ENCODE measurements at regions not wholly inside any gene's neighbourhood (a gene's known extent, or its start where the extent isn't known, plus 50 kb on each side); places are given as distances from the start of the nearest gene placed in this dataset.

DNA sequence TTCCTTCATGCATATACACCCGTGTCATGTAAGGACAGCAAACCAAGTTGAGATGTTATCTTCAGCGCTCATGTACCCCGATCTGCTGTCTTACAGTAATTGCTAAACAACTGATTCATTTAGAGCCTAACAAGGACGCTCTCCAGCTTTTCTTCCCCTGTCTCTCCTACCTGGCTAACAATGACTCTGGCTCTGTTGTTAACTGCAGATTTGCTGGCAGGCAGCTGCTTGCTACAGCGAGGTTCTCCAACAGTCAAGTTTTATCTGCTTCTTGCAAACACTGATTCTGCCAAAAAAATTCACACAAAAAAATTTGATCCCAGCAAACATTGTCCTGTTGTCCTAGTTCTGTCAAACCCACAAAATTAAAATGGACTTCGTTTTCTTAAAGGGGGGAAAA, 101.6 kb downstream of the OTX2 start (continued):
- TF ChIP-seq DNMT1 (IDR thresholded peaks at IDR 0.05), result no peak

DNA sequence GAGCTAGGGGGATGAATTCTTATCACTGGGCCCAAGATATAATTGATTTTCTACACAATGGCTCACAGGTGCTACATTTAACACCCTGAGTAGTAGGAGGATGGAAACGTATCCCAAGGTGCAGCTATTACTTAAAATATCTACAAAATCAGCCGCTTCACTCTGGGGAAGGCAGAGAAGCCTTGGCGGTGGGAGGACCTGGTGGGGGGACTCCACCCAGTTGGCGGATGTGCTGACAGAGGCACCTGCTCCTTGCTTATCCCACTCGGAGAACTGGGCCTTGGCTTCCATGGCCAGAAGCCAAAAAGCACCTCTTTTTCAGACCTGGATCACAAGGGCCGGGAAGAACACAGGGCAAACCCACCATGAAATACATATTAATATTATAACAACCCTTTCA, 106.3 kb downstream of the OTX2 start:
- H3K79me2 ChIP-seq (ENCODE audit: control insufficient read depth, insufficient read depth, low read length), result no peaks in the 10 kb centered on the region
- no peak for TF ChIP-seq HDAC8 (tag; IDR thresholded peaks at IDR 0.05)
- no peak for TF ChIP-seq DMBX1 (CRISPR knock-in tag; IDR thresholded peaks at IDR 0.05; ENCODE audit: borderline replicate concordance)
- 0% methylated on average over 5 of the region's 6 CpGs for WGBS (ENCODE audit: insufficient coverage, low coverage, missing lambda C conversion rate)
- DNase-seq (ENCODE audit: extremely low read depth in 1 of 4, low spot score in 3 of 4) (no peak), FAIRE-seq (no peak), ATAC-seq (no peak)
- in situ Hi-C loops (cut with MboI) (no loop called here), intact Hi-C loops (cut with micrococcal nuclease) (no loop called here)
- ChIA-PET POLR2A (no interaction called here), CTCF (ENCODE audit: low intra/inter-chr PET ratio) (no interaction called here)
- BruUV-seq (replicated peaks), result no TSS peak
- H2AFZ ChIP-seq (ENCODE audit: low read depth, low read length), result no peak overlapping the region
- H3K27ac ChIP-seq (ENCODE audit: extremely low read depth, low read depth, low read length), result no peak overlapping the region
- no peak overlapping the region for H3K4me3 ChIP-seq
- no peak overlapping the region for H3K9ac ChIP-seq (ENCODE audit: insufficient read depth in 1 of 2, low read depth in 2 of 2, low read length in 2 of 2)
- no peaks in the 10 kb centered on the region for H4K20me1 ChIP-seq (replicated peaks; ENCODE audit: control insufficient read depth, insufficient read depth, low read length)
- no peak overlapping the region for H3K4me2 ChIP-seq (ENCODE audit: insufficient read depth, low read length)
- H3K9me1 ChIP-seq (ENCODE audit: control insufficient read depth, insufficient read depth, low read length), result no peaks in the 10 kb centered on the region
- no peaks in the 10 kb centered on the region for H3K4me1 ChIP-seq (replicated peaks in 1 of 2; ENCODE audit: control insufficient read depth in 2 of 2, insufficient read depth in 2 of 2, low read length in 2 of 2)
- H3K9me3 ChIP-seq (replicated peaks; ENCODE audit: control insufficient read depth, insufficient read depth, low read depth, low read length), result no peaks in the 10 kb centered on the region
- H3K36me3 ChIP-seq (ENCODE audit: control insufficient read depth, insufficient read depth, low read length), result no peaks in the 10 kb centered on the region
- peaks cover 0 to 10% of the 10 kb centered on the region in 2 experiments; a peak in 3 of 5 replicates for H3K27me3 ChIP-seq (ENCODE audit: control insufficient read depth in 2 of 2, insufficient read depth in 2 of 2, low read length in 2 of 2)

DNA sequence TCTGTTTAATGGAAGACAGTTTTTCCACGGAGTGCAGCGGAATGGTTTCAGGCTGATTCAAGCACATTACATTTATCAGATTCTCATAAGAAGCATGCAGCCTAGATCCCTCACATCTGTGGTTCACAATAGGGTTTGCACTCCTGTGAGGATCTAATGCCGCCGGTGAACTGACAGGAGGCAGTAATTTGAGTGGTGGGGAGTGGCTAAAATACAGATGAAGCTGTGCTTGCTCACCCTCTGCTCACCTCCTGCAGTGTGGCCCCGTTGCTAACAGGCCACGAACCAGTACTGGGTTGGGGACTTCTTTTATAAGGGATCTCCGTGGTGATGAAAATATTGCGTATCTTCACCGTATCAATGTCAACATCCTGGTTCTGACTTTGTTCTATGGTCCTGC, 107.8 kb downstream of the OTX2 start:
- in situ Hi-C loops (cut with MboI), result no loop called here
- Histone ChIP-seq H3K36me3 (ENCODE audit: control insufficient read depth, insufficient read depth, low read length) (no peaks in the 10 kb centered on the region), H3K27me3 (ENCODE audit: control insufficient read depth in 2 of 2, insufficient read depth in 2 of 2, low read length in 2 of 2) (peaks cover 0 to 10% of the 10 kb centered on the region in 2 experiments; a peak in 3 of 5 replicates), H3K27ac (ENCODE audit: extremely low read depth, low read depth, low read length) (no peak overlapping the region), H3K9ac (ENCODE audit: insufficient read depth in 1 of 2, low read depth in 2 of 2, low read length in 2 of 2) (no peak overlapping the region), H3K79me2 (ENCODE audit: control insufficient read depth, insufficient read depth, low read length) (no peaks in the 10 kb centered on the region), H3K9me1 (ENCODE audit: control insufficient read depth, insufficient read depth, low read length) (no peaks in the 10 kb centered on the region), H3K4me2 (ENCODE audit: insufficient read depth, low read length) (no peak overlapping the region), H4K20me1 (replicated peaks; ENCODE audit: control insufficient read depth, insufficient read depth, low read length) (no peaks in the 10 kb centered on the region), H2AFZ (ENCODE audit: low read depth, low read length) (no peak overlapping the region), H3K4me3 (no peak overlapping the region), H3K4me1 (replicated peaks in 1 of 2; ENCODE audit: control insufficient read depth in 2 of 2, insufficient read depth in 2 of 2, low read length in 2 of 2) (no peaks in the 10 kb centered on the region), H3K9me3 (replicated peaks; ENCODE audit: control insufficient read depth, insufficient read depth, low read depth, low read length) (no peaks in the 10 kb centered on the region)
- WGBS (ENCODE audit: insufficient coverage, low coverage, missing lambda C conversion rate), result 5% methylated on average over 9 of the region's 9 CpGs
- ChIA-PET POLR2A (no interaction called here), CTCF (ENCODE audit: low intra/inter-chr PET ratio) (no interaction called here)
- no TSS peak for BruUV-seq (replicated peaks)
- DNase-seq (ENCODE audit: extremely low read depth in 1 of 4, low spot score in 3 of 4) (no peak), FAIRE-seq (no peak), ATAC-seq (no peak)
- intact Hi-C loops (cut with micrococcal nuclease), result no loop called here
- no peak for TF ChIP-seq NFE2 (IDR thresholded peaks at IDR 0.05; ENCODE audit: low read depth)
- TF ChIP-seq, protein P1, sequence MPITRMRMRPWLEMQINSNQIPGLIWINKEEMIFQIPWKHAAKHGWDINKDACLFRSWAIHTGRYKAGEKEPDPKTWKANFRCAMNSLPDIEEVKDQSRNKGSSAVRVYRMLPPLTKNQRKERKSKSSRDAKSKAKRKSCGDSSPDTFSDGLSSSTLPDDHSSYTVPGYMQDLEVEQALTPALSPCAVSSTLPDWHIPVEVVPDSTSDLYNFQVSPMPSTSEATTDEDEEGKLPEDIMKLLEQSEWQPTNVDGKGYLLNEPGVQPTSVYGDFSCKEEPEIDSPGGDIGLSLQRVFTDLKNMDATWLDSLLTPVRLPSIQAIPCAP (CRISPR knock-in tag; IDR thresholded peaks at IDR 0.05; ENCODE audit: borderline replicate concordance), result no peak
- no peak for TF ChIP-seq ATF1 (CRISPR knock-in tag; IDR thresholded peaks at IDR 0.05)
- TF ChIP-seq ATF1 (tag; IDR thresholded peaks at IDR 0.05), result no peak
- TF ChIP-seq, protein P2, sequence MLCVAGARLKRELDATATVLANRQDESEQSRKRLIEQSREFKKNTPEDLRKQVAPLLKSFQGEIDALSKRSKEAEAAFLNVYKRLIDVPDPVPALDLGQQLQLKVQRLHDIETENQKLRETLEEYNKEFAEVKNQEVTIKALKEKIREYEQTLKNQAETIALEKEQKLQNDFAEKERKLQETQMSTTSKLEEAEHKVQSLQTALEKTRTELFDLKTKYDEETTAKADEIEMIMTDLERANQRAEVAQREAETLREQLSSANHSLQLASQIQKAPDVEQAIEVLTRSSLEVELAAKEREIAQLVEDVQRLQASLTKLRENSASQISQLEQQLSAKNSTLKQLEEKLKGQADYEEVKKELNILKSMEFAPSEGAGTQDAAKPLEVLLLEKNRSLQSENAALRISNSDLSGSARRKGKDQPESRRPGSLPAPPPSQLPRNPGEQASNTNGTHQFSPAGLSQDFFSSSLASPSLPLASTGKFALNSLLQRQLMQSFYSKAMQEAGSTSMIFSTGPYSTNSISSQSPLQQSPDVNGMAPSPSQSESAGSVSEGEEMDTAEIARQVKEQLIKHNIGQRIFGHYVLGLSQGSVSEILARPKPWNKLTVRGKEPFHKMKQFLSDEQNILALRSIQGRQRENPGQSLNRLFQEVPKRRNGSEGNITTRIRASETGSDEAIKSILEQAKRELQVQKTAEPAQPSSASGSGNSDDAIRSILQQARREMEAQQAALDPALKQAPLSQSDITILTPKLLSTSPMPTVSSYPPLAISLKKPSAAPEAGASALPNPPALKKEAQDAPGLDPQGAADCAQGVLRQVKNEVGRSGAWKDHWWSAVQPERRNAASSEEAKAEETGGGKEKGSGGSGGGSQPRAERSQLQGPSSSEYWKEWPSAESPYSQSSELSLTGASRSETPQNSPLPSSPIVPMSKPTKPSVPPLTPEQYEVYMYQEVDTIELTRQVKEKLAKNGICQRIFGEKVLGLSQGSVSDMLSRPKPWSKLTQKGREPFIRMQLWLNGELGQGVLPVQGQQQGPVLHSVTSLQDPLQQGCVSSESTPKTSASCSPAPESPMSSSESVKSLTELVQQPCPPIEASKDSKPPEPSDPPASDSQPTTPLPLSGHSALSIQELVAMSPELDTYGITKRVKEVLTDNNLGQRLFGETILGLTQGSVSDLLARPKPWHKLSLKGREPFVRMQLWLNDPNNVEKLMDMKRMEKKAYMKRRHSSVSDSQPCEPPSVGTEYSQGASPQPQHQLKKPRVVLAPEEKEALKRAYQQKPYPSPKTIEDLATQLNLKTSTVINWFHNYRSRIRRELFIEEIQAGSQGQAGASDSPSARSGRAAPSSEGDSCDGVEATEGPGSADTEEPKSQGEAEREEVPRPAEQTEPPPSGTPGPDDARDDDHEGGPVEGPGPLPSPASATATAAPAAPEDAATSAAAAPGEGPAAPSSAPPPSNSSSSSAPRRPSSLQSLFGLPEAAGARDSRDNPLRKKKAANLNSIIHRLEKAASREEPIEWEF (CRISPR knock-in tag; IDR thresholded peaks at IDR 0.05), result no peak
- no peak for TF ChIP-seq BRCA1 (IDR thresholded peaks at IDR 0.05)
- TF ChIP-seq BRCA1 (CRISPR knock-in tag; IDR thresholded peaks at IDR 0.05), result no peak
- TF ChIP-seq XRCC3 (IDR thresholded peaks at IDR 0.05), result no peak
- TF ChIP-seq DMBX1 (CRISPR knock-in tag; IDR thresholded peaks at IDR 0.05; ENCODE audit: borderline replicate concordance), result no peak

Data from K562 (cell line).